Spleen (tissue), 11 donors: ENCODE measurements at regions not wholly inside any gene's neighbourhood (a gene's known extent, or its start where the extent isn't known, plus 50 kb on each side); places are given as distances from the start of the nearest gene placed in this dataset.

Experiments
- DNase-seq: peaks from one replicate; pipeline ENCODE4 v3.0.0-alpha.2; 2020
- H3K27ac ChIP-seq, 8 donors: fragments of 200-600 bp; sonication (generic) in 7 of 8; 1 replicate in 4 of 8; 2 replicates in 4 of 8; pipeline versions ENCODE4 v1.5.0 to v1.8.0; 2016 to 2021; ENCODE audit warnings: inconsistent platforms in 4 of 8, mild to moderate bottlenecking in 4 of 8, moderate library complexity in 1 of 8
- H3K27me3 ChIP-seq, 7 donors: fragments of 200-600 bp; sonication (generic) in 6 of 7; replicated peaks in 1 of 7; 1 replicate in 4 of 7; 2 replicates in 3 of 7; pipeline versions ENCODE4 v1.5.0 to v1.8.0; 2016 to 2021; ENCODE audit warnings: inconsistent platforms in 3 of 7, mild to moderate bottlenecking in 1 of 7
- H3K36me3 ChIP-seq, 6 donors: fragments of 200-600 bp; sonication (generic) in 5 of 6; 1 replicate in 4 of 6; 2 replicates in 2 of 6; pipeline versions ENCODE4 v1.5.0 to v1.8.0; 2016 to 2021; ENCODE audit warnings: inconsistent platforms in 2 of 6
- H3K4me1 ChIP-seq, 6 donors: fragments of 200-600 bp; sonication (generic) in 5 of 6; 1 replicate in 3 of 6; 2 replicates in 3 of 6; pipeline versions ENCODE4 v1.5.0 to v1.8.0; 2016 to 2021; ENCODE audit warnings: inconsistent platforms in 3 of 6
- H3K4me3 ChIP-seq, 8 donors: fragments of 200-600 bp; sonication (generic) in 7 of 8; 1 replicate in 4 of 8; 2 replicates in 4 of 8; pipeline versions ENCODE4 v1.5.0 to v1.8.0; 2016 to 2021; ENCODE audit warnings: inconsistent platforms in 4 of 8, mild to moderate bottlenecking in 4 of 8, moderate library complexity in 2 of 8
- H3K9me3 ChIP-seq, 8 donors: fragments of 200-600 bp; sonication (generic) in 7 of 8; 1 replicate in 4 of 8; 2 replicates in 4 of 8; pipeline versions ENCODE4 v1.5.0 to v1.8.0; 2016 to 2021; ENCODE audit warnings: inconsistent platforms in 4 of 8
- POLR2A ChIP-seq, 3 donors: fragments of 450-650 bp; IDR thresholded peaks; one replicate each; pipeline ENCODE4 v1.5.1; 2017; ENCODE audit warnings: antibody characterized with exemption in 3 of 3, mild to moderate bottlenecking in 1 of 3
- POLR2AphosphoS5 ChIP-seq, 3 donors: sonication (generic); formaldehyde crosslinking; IDR thresholded peaks; one replicate each; pipeline ENCODE4 v1.5.1; 2017; ENCODE audit warnings: antibody characterized with exemption in 3 of 3
- WGBS, 5 donors: extraction: QIAGEN DNeasy Blood & Tissue Kit in 3 of 5; methylation state at CpG; one replicate each; pipeline versions ENCODE4 v1.1.5 to v1.1.7; 2013 to 2018; 5-methylcytosine and 5-hydroxymethylcytosine counted together
- intact Hi-C: fragments of 100-400 bp; cut with DNase I; formaldehyde crosslinking; loops from one replicate; pipeline ENCODE4 v1.15.0; 2023; ENCODE audit warnings: low total_unique reads
- TF ChIP-seq, protein P1 (sequence below), 11 experiments: fragments of 200-600 bp in 7 of 11; fragments of 450-650 bp in 4 of 11; sonication (generic) in 4 of 11; IDR thresholded peaks in 8 of 11; conservative IDR thresholded peaks in 3 of 11; 1 replicate in 7 of 11; 2 replicates in 4 of 11; pipeline versions ENCODE4 v1.4.0 to v1.8.0; 2016 to 2021; ENCODE audit warnings: antibody characterized with exemption in 11 of 11, inconsistent platforms in 4 of 11, mild to moderate bottlenecking in 1 of 11
- donor health status: healthy with polysubstance abuse.
- donor health status: DM: no; HTN: no; CAD: no; lungs with moderate emphysema.
- donor health status: DM: no; HTN: no; CAD: no.
- donor health status: Bipolar disorder and iron deficiency.
- donor health status: healthy.
- donor health status: DM: no; HTN: no; CAD: no.
- donor health status: DM: yes; HTN: yes; CAD: no.

DNA sequence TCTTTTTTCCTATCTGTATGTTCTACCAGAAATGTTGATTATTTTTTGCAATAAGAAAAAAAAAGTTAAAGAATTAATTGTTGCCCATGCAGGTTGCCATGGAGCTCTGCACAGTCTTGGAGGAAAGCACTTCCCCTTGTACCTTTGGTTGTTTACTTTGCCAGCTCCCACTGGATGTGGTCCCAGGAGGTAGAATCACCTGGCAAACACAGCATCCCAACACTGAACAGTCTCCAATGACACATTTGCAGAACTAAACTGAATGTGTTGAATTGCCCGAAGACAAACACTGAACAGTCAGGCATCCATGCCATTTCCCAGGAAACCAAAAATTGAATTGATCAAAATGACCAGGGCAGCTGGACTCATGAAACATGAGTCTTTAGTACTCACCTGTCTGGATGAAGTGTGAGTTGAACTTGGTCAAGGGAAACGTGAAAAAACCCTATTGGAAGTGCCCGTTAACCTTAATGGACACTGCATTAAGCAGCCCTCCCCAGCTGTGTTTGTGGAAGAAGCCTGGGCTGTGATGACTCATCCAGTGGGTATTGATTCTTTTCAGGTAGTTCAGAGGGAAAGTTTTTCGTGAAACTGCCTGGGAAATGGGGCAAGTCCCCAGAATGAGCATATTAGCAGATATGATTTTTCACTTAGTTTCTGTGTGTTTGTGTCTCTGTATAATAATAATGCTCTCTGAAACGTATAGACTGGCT, 284.7 kb upstream of the STT3B start:
- Histone ChIP-seq H3K4me3 (no peak overlapping the region), H3K27me3 (no peaks in the 10 kb centered on the region), H3K36me3 (no peaks in the 10 kb centered on the region), H3K9me3 (no peaks in the 10 kb centered on the region), H3K27ac (no peak overlapping the region), H3K4me1 (no peaks in the 10 kb centered on the region)
- no peak for DNase-seq
- TF ChIP-seq POLR2A (IDR thresholded peaks at IDR 0.05) = no peak
- no peak for TF ChIP-seq POLR2AphosphoS5 (IDR thresholded peaks at IDR 0.05)
- TF ChIP-seq, protein P1, sequence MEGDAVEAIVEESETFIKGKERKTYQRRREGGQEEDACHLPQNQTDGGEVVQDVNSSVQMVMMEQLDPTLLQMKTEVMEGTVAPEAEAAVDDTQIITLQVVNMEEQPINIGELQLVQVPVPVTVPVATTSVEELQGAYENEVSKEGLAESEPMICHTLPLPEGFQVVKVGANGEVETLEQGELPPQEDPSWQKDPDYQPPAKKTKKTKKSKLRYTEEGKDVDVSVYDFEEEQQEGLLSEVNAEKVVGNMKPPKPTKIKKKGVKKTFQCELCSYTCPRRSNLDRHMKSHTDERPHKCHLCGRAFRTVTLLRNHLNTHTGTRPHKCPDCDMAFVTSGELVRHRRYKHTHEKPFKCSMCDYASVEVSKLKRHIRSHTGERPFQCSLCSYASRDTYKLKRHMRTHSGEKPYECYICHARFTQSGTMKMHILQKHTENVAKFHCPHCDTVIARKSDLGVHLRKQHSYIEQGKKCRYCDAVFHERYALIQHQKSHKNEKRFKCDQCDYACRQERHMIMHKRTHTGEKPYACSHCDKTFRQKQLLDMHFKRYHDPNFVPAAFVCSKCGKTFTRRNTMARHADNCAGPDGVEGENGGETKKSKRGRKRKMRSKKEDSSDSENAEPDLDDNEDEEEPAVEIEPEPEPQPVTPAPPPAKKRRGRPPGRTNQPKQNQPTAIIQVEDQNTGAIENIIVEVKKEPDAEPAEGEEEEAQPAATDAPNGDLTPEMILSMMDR (IDR thresholded peaks at IDR 0.05 in 8 of 11, conservative IDR thresholded peaks at IDR 0.05 in 3 of 11) = no peak
- WGBS, 5 donors = 77 to 91% (median 80%) methylated on average over 5 of the region's 5 CpGs
- intact Hi-C loops = no loop called here

DNA sequence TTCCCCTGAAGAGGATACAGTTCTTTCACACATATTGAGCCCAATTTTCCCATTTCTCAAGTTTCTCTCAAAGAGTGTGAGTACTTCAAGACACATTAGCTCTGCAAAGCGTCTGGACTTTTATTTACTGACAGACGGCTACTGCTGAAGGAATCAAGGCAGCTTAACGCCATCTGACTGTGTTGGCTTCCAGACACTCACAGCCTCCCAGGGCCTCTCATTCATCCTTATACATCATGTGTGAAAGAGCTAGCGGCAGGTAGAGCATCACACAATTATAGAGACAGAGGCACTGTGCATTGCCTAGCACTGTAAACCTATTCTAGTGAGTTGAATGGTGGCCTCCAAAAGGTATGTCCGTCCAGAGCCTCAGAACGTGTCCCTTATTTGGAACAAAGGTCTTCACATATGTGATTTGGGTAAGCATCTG, 284.1 kb upstream of the STT3B start:
- no peaks in the 10 kb centered on the region for H3K4me1 ChIP-seq
- no peak overlapping the region for H3K27ac ChIP-seq
- WGBS, 5 donors = 78 to 95% (median 92%) methylated on average over 6 of the region's 6 CpGs
- TF ChIP-seq, protein P1 (IDR thresholded peaks at IDR 0.05 in 8 of 11, conservative IDR thresholded peaks at IDR 0.05 in 3 of 11) = no peak
- no peak for TF ChIP-seq POLR2AphosphoS5 (IDR thresholded peaks at IDR 0.05)
- no peak for TF ChIP-seq POLR2A (IDR thresholded peaks at IDR 0.05)
- H3K36me3 ChIP-seq = no peaks in the 10 kb centered on the region
- DNase-seq = no peak
- H3K27me3 ChIP-seq = no peaks in the 10 kb centered on the region
- no peaks in the 10 kb centered on the region for H3K9me3 ChIP-seq
- H3K4me3 ChIP-seq = no peak overlapping the region
- intact Hi-C loops = no loop called here

DNA sequence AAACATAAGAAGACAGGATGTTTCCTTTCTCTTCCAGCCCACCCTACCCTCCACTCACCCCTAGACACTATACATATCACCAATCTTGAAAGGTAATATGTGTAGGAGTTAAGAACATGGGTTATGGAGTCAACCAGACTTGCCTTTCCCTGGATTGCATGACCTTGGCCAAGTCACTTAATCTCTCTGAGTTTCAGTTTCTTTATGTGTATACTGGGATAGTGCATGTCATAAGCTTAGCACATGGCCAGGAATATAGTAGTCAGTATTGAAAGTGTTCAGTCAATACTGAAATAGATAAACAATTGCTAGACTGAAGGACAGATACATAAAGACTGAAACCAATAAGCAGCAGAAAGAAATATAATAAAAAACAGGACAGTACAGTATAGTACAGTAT, 283.2 kb upstream of the STT3B start:
- Histone ChIP-seq H3K4me3 (no peak overlapping the region), H3K9me3 (no peaks in the 10 kb centered on the region), H3K27ac (no peak overlapping the region), H3K36me3 (no peaks in the 10 kb centered on the region), H3K4me1 (no peaks in the 10 kb centered on the region), H3K27me3 (no peaks in the 10 kb centered on the region)
- TF ChIP-seq, protein P1 (IDR thresholded peaks at IDR 0.05 in 8 of 11, conservative IDR thresholded peaks at IDR 0.05 in 3 of 11) = no peak
- TF ChIP-seq POLR2A (IDR thresholded peaks at IDR 0.05) (no peak), POLR2AphosphoS5 (IDR thresholded peaks at IDR 0.05) (no peak)
- DNase-seq = no peak
- intact Hi-C loops = no loop called here

DNA sequence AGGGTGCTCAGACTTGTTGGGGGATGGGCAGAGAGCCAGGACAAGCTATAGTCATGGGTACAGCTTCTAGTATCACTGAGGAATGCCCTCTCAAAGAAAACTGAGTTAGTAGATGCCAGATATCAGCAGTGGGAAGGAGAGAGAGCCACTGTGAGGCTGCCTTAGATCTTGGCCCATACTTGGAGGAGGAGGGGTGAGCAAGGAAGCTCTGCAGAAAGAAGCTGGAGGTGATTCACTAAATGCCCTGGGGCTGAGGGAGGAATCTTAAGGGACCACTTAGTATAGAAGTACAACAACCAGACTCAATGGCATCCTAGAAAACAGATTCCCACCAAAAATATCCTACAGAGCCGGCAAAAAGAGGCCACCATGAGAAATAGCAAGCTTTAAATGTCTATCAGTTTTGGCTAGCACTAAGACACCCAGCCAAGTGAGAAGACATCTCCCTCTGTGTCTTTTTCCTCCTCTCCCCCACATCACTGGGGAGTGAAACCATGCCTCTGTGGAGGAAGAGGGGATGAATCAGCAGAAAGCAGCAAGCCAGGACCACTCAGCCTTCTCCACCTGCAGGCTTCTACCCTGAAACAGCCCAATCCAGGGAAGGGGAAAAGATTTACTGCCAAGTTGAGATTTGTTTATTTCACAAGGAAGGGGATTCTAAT, 282.5 kb upstream of the STT3B start:
- Histone ChIP-seq H3K4me3 (no peak overlapping the region), H3K4me1 (no peaks in the 10 kb centered on the region), H3K27me3 (no peaks in the 10 kb centered on the region), H3K27ac (no peak overlapping the region), H3K36me3 (no peaks in the 10 kb centered on the region), H3K9me3 (no peaks in the 10 kb centered on the region)
- intact Hi-C loops = no loop called here
- WGBS, 5 donors = 64 to 94% (median 75%) methylated on average over 1 of the region's 1 CpG
- TF ChIP-seq, protein P1 (IDR thresholded peaks at IDR 0.05 in 8 of 11, conservative IDR thresholded peaks at IDR 0.05 in 3 of 11) = no peak
- no peak for TF ChIP-seq POLR2A (IDR thresholded peaks at IDR 0.05)
- no peak for TF ChIP-seq POLR2AphosphoS5 (IDR thresholded peaks at IDR 0.05)
- DNase-seq = no peak
